Adrenal gland (tissue), 5 donors: ENCODE measurements at regions not wholly inside any gene's neighbourhood (a gene's known extent, or its start where the extent isn't known, plus 50 kb on each side); places are given as distances from the start of the nearest gene placed in this dataset.

ENCODE experiments used
- CTCF ChIP-seq, 6 experiments: fragments of 450-650 bp in 4 of 6; fragments of 200-600 bp in 2 of 6; sonication (generic) in 1 of 6; IDR thresholded peaks; 1 replicate in 5 of 6; 2 replicates in 1 of 6; pipeline versions ENCODE4 v1.5.1 to v1.8.0; 2016 to 2021; ENCODE audit warnings: antibody characterized with exemption in 6 of 6, mild to moderate bottlenecking in 2 of 6, moderate library complexity in 1 of 6
- POLR2A ChIP-seq, 2 donors: fragments of 450-650 bp; IDR thresholded peaks; one replicate each; pipeline ENCODE4 v1.6.1; 2017; ENCODE audit warnings: antibody characterized with exemption in 2 of 2, mild to moderate bottlenecking in 2 of 2, moderate library complexity in 1 of 2
- donor health status: DM: no; HTN: no; CAD: no.

DNA sequence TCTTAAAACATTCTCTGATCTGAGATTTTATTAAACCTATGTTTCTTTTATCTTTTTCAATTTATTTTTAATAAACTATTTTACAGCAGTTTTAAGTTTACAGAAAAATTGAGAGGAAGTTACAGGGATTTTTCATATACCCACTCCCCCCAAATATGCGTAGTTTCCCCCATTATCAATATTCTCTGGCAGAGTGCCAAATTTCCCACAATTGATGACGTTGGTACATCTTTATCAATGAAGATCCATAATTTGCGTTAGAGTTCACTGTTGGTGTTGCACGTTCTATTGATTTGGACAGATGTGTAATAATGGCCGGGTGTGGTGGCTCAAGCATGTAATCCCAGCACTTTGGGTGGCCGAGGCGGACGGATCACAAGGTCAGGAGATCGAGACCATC, 1063.0 kb upstream of the ATXN8OS start:
- TF ChIP-seq POLR2A (IDR thresholded peaks at IDR 0.05) = no peak
- no peak for TF ChIP-seq CTCF (IDR thresholded peaks at IDR 0.05)
